Ishikawa (cell line): ENCODE measurements at regions not wholly inside any gene's neighbourhood (a gene's known extent, or its start where the extent isn't known, plus 50 kb on each side); places are given as distances from the start of the nearest gene placed in this dataset.

Source experiments
- CEBPB ChIP-seq: IDR thresholded peaks from 2 replicates; pipeline ENCODE4 v1.6.1; 2012
- CREB1 ChIP-seq: IDR thresholded peaks from 2 replicates; pipeline ENCODE4 v1.6.1; 2012; ENCODE audit warnings: low read depth
- EGR1 ChIP-seq: IDR thresholded peaks from 2 replicates; pipeline ENCODE4 v1.6.1; 2012
- EP300 ChIP-seq: IDR thresholded peaks from 2 replicates; pipeline ENCODE4 v1.6.1; 2012; ENCODE audit warnings: borderline replicate concordance
- FOXM1 ChIP-seq: IDR thresholded peaks from 2 replicates; pipeline ENCODE4 v1.6.1; 2012; ENCODE audit warnings: low read depth, borderline replicate concordance
- NFIC ChIP-seq: IDR thresholded peaks from 2 replicates; pipeline ENCODE4 v1.6.1; 2012
- RAD21 ChIP-seq: IDR thresholded peaks from 2 replicates; pipeline ENCODE4 v1.6.1; 2012; ENCODE audit warnings: low read depth
- REST ChIP-seq: IDR thresholded peaks from 2 replicates; pipeline ENCODE4 v1.6.1; 2012; ENCODE audit warnings: low read depth, mild to moderate bottlenecking
- TAF1 ChIP-seq: IDR thresholded peaks from 2 replicates; pipeline ENCODE4 v1.6.1; 2012; ENCODE audit warnings: low read depth, mild to moderate bottlenecking
- TCF12 ChIP-seq: IDR thresholded peaks from 2 replicates; pipeline ENCODE4 v1.6.1; 2012; ENCODE audit warnings: low read depth
- TEAD4 ChIP-seq: IDR thresholded peaks from 2 replicates; pipeline ENCODE4 v1.6.1; 2012
- YY1 ChIP-seq: IDR thresholded peaks from 2 replicates; pipeline ENCODE4 v1.6.1; 2012; ENCODE audit warnings: low read depth
- ZBTB7A ChIP-seq: IDR thresholded peaks from 2 replicates; pipeline ENCODE4 v1.6.1; 2012; ENCODE audit warnings: low read depth
- TF ChIP-seq, protein P1 (sequence below): IDR thresholded peaks from 2 replicates; pipeline ENCODE4 v1.6.1; 2012
- TF ChIP-seq, protein P2 (sequence below): IDR thresholded peaks from 2 replicates; pipeline ENCODE4 v1.6.1; 2012

DNA sequence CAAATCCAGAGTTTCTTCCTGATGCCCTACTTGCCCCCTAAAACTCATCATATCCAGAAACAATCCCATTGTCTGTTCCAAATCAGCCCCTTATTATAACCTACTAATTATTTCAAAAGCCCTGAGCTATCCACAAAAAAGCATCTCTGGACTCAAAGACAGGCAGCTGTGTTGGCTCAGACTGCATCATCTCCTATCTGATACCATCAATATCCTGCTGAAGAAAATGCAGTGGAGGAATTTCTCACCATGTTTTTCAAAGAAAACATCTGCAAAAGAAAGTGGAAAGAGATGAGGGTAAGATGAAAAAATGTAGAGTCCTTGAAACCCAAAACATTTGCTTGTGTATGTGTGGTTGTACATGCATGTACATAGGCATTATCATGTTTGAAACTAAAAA, 153.0 kb upstream of the DEFB112 start:
- TF ChIP-seq TCF12: no peak
- no peak for TF ChIP-seq EGR1
- TF ChIP-seq TAF1: no peak
- TF ChIP-seq CEBPB: no peak
- TF ChIP-seq RAD21: no peak
- TF ChIP-seq EP300: no peak
- no peak for TF ChIP-seq NFIC
- no peak for TF ChIP-seq ZBTB7A
- TF ChIP-seq REST: no peak
- TF ChIP-seq YY1: no peak
- TF ChIP-seq CREB1: no peak
- TF ChIP-seq, protein P1, sequence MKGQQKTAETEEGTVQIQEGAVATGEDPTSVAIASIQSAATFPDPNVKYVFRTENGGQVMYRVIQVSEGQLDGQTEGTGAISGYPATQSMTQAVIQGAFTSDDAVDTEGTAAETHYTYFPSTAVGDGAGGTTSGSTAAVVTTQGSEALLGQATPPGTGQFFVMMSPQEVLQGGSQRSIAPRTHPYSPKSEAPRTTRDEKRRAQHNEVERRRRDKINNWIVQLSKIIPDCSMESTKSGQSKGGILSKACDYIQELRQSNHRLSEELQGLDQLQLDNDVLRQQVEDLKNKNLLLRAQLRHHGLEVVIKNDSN: no peak
- TF ChIP-seq FOXM1: no peak
- TF ChIP-seq TEAD4: no peak
- TF ChIP-seq, protein P2, sequence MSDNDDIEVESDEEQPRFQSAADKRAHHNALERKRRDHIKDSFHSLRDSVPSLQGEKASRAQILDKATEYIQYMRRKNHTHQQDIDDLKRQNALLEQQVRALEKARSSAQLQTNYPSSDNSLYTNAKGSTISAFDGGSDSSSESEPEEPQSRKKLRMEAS: no peak

- no peak for TF ChIP-seq TAF1
- TF ChIP-seq YY1: no peak
- no peak for TF ChIP-seq TEAD4
- no peak for TF ChIP-seq ZBTB7A
- TF ChIP-seq, protein P2: no peak
- no peak for TF ChIP-seq RAD21
- TF ChIP-seq, protein P1: no peak
- no peak for TF ChIP-seq TCF12
- no peak for TF ChIP-seq FOXM1
- no peak for TF ChIP-seq REST
- TF ChIP-seq EP300: no peak
- TF ChIP-seq EGR1: no peak
- TF ChIP-seq NFIC: no peak
- no peak for TF ChIP-seq CEBPB
- no peak for TF ChIP-seq CREB1
These were observed 161.9 kb upstream of the DEFB112 start for GRCh38 chr6:50211582-50211981.

DNA sequence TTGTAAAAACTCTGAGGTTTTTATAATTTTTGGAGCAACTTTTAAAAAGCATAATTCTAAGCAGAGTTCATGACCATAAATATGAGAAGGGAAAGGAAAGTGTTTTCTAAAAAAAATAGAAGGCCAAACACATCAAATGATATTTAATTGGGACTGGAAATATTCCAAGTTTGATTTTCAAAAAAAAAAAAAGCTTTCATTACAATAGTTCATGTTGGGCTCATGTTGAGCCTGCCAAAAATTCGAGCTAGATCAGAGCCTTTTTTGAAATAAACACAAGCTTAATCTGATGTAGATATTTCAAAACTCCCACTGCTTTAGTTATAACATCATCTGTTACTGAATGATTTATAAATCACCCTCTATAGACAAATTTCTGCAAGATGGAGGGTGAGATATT, 163.4 kb upstream of the DEFB112 start:
- TF ChIP-seq, protein P1: no peak
- no peak for TF ChIP-seq TAF1
- no peak for TF ChIP-seq REST
- TF ChIP-seq YY1: no peak

DNA sequence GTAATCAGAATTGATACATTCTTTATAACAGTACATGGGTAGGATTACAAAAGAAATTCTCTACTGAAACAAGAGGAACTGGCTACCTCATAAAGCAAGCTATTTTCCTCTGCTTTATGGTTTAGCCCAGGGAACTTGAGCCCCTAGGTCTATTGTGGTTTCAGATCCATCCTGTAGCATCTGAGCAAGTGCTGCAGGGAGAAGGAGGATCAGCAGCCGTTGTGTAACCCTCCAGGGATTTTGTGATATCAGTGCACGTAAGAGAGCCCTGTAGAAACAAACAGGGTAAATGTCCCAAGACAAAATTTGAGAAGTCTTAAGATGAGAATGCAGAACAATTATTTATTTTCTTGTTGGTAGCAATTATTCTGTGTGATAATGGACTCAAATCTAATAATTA, 165.2 kb upstream of the DEFB112 start:
- TF ChIP-seq CEBPB: no peak
- no peak for TF ChIP-seq CREB1
- TF ChIP-seq NFIC: no peak
- TF ChIP-seq EGR1: no peak
- TF ChIP-seq EP300: no peak
- TF ChIP-seq FOXM1: no peak
- TF ChIP-seq TAF1: no peak
- TF ChIP-seq, protein P1: no peak
